ENCODE measurements at regions not wholly inside any gene's neighbourhood (a gene's known extent, or its start where the extent isn't known, plus 50 kb on each side); places are given as distances from the start of the nearest gene placed in this dataset.

DNA sequence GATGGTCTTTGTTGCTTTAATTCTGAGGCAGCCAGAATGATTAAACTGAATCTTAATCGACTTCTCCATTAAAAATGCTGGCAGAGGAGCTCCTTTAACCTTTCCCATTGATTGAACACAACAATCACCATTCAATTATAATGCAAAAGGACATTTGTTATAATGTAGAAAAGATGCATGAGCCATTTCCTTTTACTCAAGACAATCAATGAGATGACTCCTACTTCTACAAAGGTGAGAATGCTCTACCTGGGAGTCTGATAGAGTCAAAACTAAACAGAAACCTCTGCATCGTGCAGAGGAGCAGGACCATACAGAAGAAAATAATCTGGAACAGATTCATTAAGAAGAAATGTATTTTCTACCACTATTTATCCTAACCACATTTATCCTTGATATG, 253.6 kb upstream of the DACH1 start:
- no peak for DNase-seq (ENCODE audit: low read depth in 2 of 2)

- no peak for DNase-seq (ENCODE audit: low read depth in 2 of 2)
These were observed 246.9 kb upstream of the DACH1 start for GRCh38 chr13:72113931-72114330.

DNA sequence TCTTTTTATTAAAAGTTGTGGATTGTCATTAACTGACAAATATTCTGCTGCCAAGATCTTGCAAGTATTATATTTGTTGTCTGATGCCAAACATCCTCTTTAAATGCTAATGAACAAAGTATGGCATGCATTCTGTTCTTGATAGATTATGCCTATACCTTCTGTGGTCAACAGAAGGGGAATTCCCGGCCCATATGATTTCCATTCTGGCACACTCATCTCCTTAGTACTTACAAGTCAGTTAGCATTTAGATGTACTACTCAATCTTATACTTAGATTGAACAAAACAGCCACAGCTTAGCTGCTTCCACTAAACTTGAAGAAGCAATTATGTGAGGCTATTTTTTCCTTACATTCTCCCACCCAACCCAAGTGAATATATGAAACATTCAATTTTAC, 246.1 kb upstream of the DACH1 start:
- no peak for DNase-seq (ENCODE audit: low read depth in 2 of 2)

DNA sequence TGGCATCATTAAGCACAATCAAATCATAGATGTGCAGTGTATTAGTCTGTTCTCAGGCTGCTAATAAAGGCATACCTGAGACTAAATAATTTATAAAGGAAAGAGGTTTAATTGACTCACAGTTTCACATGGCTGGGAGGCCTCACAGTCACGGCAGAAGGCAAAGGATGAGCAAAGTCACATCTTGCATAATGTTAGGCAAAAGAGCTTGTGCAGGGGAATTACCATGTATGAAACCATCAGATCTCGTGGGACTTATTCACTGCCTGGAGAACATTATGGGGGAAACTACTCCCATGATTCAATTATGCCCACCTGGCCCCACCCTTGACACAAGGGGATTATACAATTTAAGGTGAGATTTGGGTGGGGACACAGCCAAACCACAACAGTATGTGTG, 245.2 kb upstream of the DACH1 start:
- DNase-seq (ENCODE audit: low read depth in 2 of 2) = no peak

GRCh38 chr13:72109863-72110262, 242.9 kb upstream of the DACH1 start:
- no peak for DNase-seq (ENCODE audit: low read depth in 2 of 2)

- DNase-seq (ENCODE audit: low read depth in 2 of 2) = no peak
These were observed 237.7 kb upstream of the DACH1 start for GRCh38 chr13:72104656-72105180.

GRCh38 chr13:72101768-72102400, 234.9 kb upstream of the DACH1 start:
- no peak for DNase-seq (ENCODE audit: low read depth in 2 of 2)

DNA sequence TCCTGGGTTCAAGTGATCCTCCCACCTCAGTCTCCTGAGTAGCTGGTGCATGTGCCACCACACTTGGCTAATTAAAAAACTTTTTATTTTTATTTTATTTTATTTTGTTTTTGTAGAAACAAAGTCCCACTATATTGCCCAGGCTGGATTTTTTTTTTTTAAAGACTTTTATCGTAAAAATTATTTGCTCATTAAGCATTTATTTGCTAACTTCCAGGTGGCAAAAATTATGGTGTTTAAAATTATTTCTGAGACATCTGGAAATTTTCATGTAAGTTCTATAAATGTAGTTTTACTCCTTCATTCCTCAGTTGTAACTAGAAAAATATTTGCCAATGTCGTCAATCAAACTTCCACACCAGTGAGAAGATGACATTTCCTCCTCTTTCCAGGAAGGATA, 233.3 kb upstream of the DACH1 start:
- DNase-seq (ENCODE audit: low read depth in 2 of 2) = no peak

GRCh38 chr13:72097568-72097967, 230.6 kb upstream of the DACH1 start:
- no peak for DNase-seq (ENCODE audit: low read depth in 2 of 2)

- no peak for DNase-seq (ENCODE audit: low read depth in 2 of 2)
These were observed 226.3 kb upstream of the DACH1 start for GRCh38 chr13:72093262-72093661.

DNA sequence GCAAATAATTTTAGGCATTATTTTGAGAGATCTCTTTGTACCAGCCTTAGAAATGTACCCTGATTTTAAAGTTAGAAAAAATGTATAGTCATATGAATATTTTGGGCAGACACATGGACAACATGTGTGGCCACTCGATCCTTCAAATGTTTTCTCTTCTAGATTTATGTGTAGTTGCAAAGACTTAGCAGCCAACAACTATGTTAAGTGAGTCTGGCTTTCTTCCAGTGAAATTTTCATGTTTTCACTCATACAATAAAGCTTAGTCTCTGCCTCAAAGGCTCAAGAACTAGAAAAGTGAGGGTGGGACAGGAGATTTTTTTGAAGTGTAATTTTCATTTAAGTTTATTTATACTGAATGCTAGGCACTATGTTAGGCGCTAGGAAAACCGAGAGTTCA, 207.7 kb upstream of the DACH1 start:
- DNase-seq (ENCODE audit: low read depth in 2 of 2) = no peak

GRCh38 chr13:72072261-72072660, 205.3 kb upstream of the DACH1 start:
- DNase-seq (ENCODE audit: low read depth in 2 of 2) = no peak

GRCh38 chr13:72071713-72072112, 204.7 kb upstream of the DACH1 start:
- DNase-seq (ENCODE audit: low read depth in 2 of 2) = no peak

GRCh38 chr13:72062566-72062965, 195.6 kb upstream of the DACH1 start:
- no peak for DNase-seq (ENCODE audit: low read depth in 2 of 2)

- DNase-seq (ENCODE audit: low read depth in 2 of 2) = no peak
These were observed 194.6 kb upstream of the DACH1 start for GRCh38 chr13:72061613-72062012.

DNA sequence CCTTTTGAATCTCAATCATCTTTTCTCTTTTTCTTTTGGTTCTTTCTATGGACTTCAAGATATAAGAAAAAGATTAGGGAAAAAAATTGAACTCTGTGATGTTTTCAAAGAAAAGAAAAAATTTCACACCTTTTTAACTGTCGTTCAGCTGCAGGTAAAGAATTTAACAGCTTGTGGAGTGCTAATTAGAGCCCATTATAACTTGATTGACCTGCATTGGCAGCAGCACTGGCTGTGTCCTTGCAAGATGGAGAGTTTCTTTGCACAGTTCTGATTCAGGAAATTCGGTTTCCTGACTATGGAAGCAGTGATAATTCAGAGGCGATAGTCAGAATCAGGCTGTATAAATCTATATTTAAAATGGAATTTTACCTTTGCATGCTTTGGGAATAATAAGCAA, 183.2 kb upstream of the DACH1 start:
- DNase-seq (ENCODE audit: low read depth in 2 of 2) = no peak

GRCh38 chr13:72043366-72043765, 176.4 kb upstream of the DACH1 start:
- DNase-seq (ENCODE audit: low read depth in 2 of 2) = no peak

GRCh38 chr13:72041165-72041564, 174.2 kb upstream of the DACH1 start:
- DNase-seq (ENCODE audit: low read depth in 2 of 2) = no peak

GRCh38 chr13:72039126-72039525, 172.1 kb upstream of the DACH1 start:
- DNase-seq (ENCODE audit: low read depth in 2 of 2) = no peak

- DNase-seq (ENCODE audit: low read depth in 2 of 2) = no peak
These were observed 163.0 kb upstream of the DACH1 start for GRCh38 chr13:72029981-72030380.

GRCh38 chr13:72025836-72026235, 158.8 kb upstream of the DACH1 start:
- no peak for DNase-seq (ENCODE audit: low read depth in 2 of 2)

DNA sequence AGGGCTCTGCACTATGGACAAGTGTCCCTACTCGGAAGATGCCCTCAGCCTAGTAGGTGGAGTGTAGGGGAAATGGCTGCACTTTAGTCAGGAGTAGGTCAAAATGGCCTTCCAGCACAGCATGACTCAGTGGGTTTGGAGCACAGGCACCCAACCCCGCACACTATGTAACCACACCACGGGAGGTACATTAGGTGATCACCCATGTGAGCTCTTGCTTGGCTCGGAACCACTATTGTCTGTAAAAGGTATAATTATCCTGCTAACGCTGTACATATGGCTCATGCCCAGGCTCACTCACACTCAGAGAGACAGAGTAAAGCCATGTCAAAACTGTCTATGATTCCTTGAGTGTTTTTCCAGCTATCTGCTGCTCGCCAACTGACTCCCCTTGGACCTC, 156.9 kb upstream of the DACH1 start:
- DNase-seq (ENCODE audit: low read depth in 2 of 2) = no peak

DNA sequence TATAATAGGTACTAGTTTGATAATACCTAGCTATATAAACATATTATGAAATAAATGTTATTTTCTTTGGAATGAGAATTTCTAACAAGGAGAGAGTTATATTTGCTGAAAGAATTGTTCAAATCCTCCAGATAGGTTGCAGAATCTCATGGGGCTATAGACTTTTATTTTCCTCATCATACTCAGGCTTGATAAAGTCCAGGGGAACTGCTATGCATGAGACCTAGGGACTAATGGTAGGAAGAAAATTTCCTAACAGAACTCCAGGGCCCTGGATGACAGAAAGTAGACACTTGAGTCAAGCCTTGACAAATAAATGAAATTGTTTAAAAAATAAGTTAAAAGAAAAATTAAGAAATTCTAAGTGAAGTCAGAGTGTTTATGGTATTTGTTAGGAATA, 138.5 kb upstream of the DACH1 start:
- no peak for DNase-seq (ENCODE audit: low read depth in 2 of 2)

DNA sequence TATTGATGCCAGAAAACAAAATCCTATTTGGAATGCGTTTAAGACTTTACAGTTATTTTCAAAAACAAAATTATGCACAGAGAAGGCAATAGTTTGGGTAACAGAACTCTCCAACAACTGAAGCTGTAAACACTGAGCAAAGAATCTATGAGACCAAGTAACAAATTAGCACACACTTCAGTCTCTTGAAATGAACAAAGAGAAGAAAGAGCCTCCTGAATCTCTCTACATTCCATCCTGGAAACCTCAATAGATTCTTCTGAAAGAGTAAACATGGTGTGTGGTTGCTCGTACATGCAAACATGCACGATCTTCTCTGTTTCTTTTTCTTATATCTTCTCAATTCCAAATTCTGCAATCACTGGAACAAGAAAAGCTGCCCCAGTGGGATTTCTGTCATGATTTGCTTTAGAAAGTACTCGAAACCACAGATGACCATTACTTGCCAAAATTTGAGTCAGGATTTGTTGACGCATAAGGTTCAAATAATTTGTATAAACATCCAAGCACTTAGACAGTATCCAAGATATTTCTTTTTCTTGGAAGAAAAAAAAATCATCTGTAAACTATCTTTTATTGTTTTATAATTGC, 137.9 kb upstream of the DACH1 start:
- DNase-seq (ENCODE audit: low read depth in 2 of 2) = no peak

Measured in stimulated activated CD4-positive, alpha-beta T cell treated with anti-CD3 and anti-CD28 coated beads, Interleukin-15, amount 100 ng/mL, for 48 hours (primary cell).